ENCODE measurements at regions not wholly inside any gene's neighbourhood (a gene's known extent, or its start where the extent isn't known, plus 50 kb on each side); places are given as distances from the start of the nearest gene placed in this dataset.

- H3K27ac ChIP-seq = peak overlapping the region; percentile 13
- H3K27me3 ChIP-seq = no peaks in the 10 kb centered on the region
- no peak overlapping the region for H3K4me2 ChIP-seq
- H3K9me3 ChIP-seq (ENCODE audit: low read depth) = no peaks in the 10 kb centered on the region
- TF ChIP-seq EZH2 (IDR thresholded peaks at IDR 0.05; ENCODE audit: borderline replicate concordance) (no peak), EZH2phosphoT487 (IDR thresholded peaks at IDR 0.05; ENCODE audit: low read depth, severe bottlenecking, unreplicated experiment) (no peak)
- TF ChIP-seq, protein P1, sequence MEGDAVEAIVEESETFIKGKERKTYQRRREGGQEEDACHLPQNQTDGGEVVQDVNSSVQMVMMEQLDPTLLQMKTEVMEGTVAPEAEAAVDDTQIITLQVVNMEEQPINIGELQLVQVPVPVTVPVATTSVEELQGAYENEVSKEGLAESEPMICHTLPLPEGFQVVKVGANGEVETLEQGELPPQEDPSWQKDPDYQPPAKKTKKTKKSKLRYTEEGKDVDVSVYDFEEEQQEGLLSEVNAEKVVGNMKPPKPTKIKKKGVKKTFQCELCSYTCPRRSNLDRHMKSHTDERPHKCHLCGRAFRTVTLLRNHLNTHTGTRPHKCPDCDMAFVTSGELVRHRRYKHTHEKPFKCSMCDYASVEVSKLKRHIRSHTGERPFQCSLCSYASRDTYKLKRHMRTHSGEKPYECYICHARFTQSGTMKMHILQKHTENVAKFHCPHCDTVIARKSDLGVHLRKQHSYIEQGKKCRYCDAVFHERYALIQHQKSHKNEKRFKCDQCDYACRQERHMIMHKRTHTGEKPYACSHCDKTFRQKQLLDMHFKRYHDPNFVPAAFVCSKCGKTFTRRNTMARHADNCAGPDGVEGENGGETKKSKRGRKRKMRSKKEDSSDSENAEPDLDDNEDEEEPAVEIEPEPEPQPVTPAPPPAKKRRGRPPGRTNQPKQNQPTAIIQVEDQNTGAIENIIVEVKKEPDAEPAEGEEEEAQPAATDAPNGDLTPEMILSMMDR (IDR thresholded peaks at IDR 0.05; ENCODE audit: poor library complexity) = no peak
- no peak overlapping the region for H3K4me3 ChIP-seq
- no peaks in the 10 kb centered on the region for H4K20me1 ChIP-seq (ENCODE audit: insufficient read depth, poor library complexity, severe bottlenecking)
- WGBS (ENCODE audit: low lambda C conversion rate, missing lambda C conversion rate) = 43% methylated on average over 3 of the region's 3 CpGs
- no peaks in the 10 kb centered on the region for H3K4me1 ChIP-seq (ENCODE audit: insufficient read depth)
- no peak for DNase-seq (ENCODE audit: low spot score)
- H2AFZ ChIP-seq = no peak overlapping the region
- H3K9me2 ChIP-seq (replicated peaks; ENCODE audit: insufficient read depth) = no peaks in the 10 kb centered on the region
- H3K36me3 ChIP-seq (replicated peaks; ENCODE audit: insufficient read depth, low read depth) = no peaks in the 10 kb centered on the region
- no peaks in the 10 kb centered on the region for H3K79me2 ChIP-seq
Measured at GRCh38 chr13:74784959-74785358, 650.8 kb upstream of the KLF12 start.

GRCh38 chr13:74778946-74779345 lies 644.7 kb upstream of the KLF12 start:
- WGBS (ENCODE audit: low lambda C conversion rate, missing lambda C conversion rate) = 75% methylated on average over 2 of the region's 2 CpGs
- no peak overlapping the region for H3K27ac ChIP-seq
- H3K9me3 ChIP-seq (ENCODE audit: low read depth) = no peaks in the 10 kb centered on the region
- no peak for TF ChIP-seq EZH2phosphoT487 (IDR thresholded peaks at IDR 0.05; ENCODE audit: low read depth, severe bottlenecking, unreplicated experiment)
- no peak for TF ChIP-seq EZH2 (IDR thresholded peaks at IDR 0.05; ENCODE audit: borderline replicate concordance)
- TF ChIP-seq, protein P1 (IDR thresholded peaks at IDR 0.05; ENCODE audit: poor library complexity) = no peak
- no peak overlapping the region for H3K4me3 ChIP-seq
- no peaks in the 10 kb centered on the region for H3K36me3 ChIP-seq (replicated peaks; ENCODE audit: insufficient read depth, low read depth)
- H3K4me2 ChIP-seq = no peak overlapping the region
- no peaks in the 10 kb centered on the region for H3K27me3 ChIP-seq
- no peaks in the 10 kb centered on the region for H3K79me2 ChIP-seq
- H4K20me1 ChIP-seq (ENCODE audit: insufficient read depth, poor library complexity, severe bottlenecking) = no peaks in the 10 kb centered on the region
- no peaks in the 10 kb centered on the region for H3K9me2 ChIP-seq (replicated peaks; ENCODE audit: insufficient read depth)
- H3K4me1 ChIP-seq (ENCODE audit: insufficient read depth) = no peaks in the 10 kb centered on the region
- H2AFZ ChIP-seq = no peak overlapping the region
- no peak for DNase-seq (ENCODE audit: low spot score)

GRCh38 chr13:74778087-74778486 lies 643.9 kb upstream of the KLF12 start:
- no peaks in the 10 kb centered on the region for H3K36me3 ChIP-seq (replicated peaks; ENCODE audit: insufficient read depth, low read depth)
- H3K4me3 ChIP-seq = no peak overlapping the region
- H4K20me1 ChIP-seq (ENCODE audit: insufficient read depth, poor library complexity, severe bottlenecking) = no peaks in the 10 kb centered on the region
- H3K9me3 ChIP-seq (ENCODE audit: low read depth) = no peaks in the 10 kb centered on the region
- H3K79me2 ChIP-seq = no peaks in the 10 kb centered on the region
- DNase-seq (ENCODE audit: low spot score) = no peak
- TF ChIP-seq EZH2phosphoT487 (IDR thresholded peaks at IDR 0.05; ENCODE audit: low read depth, severe bottlenecking, unreplicated experiment) (no peak), EZH2 (IDR thresholded peaks at IDR 0.05; ENCODE audit: borderline replicate concordance) (no peak)
- TF ChIP-seq, protein P1 (IDR thresholded peaks at IDR 0.05; ENCODE audit: poor library complexity) = no peak
- H3K4me1 ChIP-seq (ENCODE audit: insufficient read depth) = no peaks in the 10 kb centered on the region
- no peaks in the 10 kb centered on the region for H3K9me2 ChIP-seq (replicated peaks; ENCODE audit: insufficient read depth)
- H2AFZ ChIP-seq = no peak overlapping the region
- no peaks in the 10 kb centered on the region for H3K27me3 ChIP-seq
- H3K4me2 ChIP-seq = no peak overlapping the region
- no peak overlapping the region for H3K27ac ChIP-seq
- WGBS (ENCODE audit: low lambda C conversion rate, missing lambda C conversion rate) = 87% methylated on average over 4 of the region's 4 CpGs

DNA sequence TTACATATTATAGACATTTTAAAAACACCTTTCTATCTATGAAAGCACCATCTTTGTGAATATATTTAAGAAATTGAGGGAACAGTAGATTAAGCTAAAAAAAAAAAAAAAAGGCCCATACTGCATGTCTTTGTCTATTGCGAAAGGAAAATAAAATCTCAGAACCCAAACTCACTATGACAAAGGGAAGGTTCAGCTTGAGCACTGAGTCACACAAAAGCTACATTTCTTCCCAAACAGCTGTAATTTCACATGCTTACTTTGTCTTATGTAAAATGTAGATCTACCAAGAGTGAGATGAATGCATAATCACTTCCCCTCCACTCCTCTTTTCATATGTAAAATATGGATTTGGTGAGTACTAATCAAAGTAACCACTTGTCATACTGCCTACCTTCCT lies 640.1 kb upstream of the KLF12 start:
- Histone ChIP-seq H3K4me3 (no peak overlapping the region), H3K27ac (no peak overlapping the region), H3K79me2 (no peaks in the 10 kb centered on the region), H3K36me3 (replicated peaks; ENCODE audit: insufficient read depth, low read depth) (no peaks in the 10 kb centered on the region), H3K4me2 (no peak overlapping the region), H4K20me1 (ENCODE audit: insufficient read depth, poor library complexity, severe bottlenecking) (no peaks in the 10 kb centered on the region), H3K27me3 (no peaks in the 10 kb centered on the region), H3K9me3 (ENCODE audit: low read depth) (no peaks in the 10 kb centered on the region), H3K9me2 (replicated peaks; ENCODE audit: insufficient read depth) (no peaks in the 10 kb centered on the region), H3K4me1 (ENCODE audit: insufficient read depth) (no peaks in the 10 kb centered on the region), H2AFZ (no peak overlapping the region)
- TF ChIP-seq EZH2 (IDR thresholded peaks at IDR 0.05; ENCODE audit: borderline replicate concordance) (no peak), EZH2phosphoT487 (IDR thresholded peaks at IDR 0.05; ENCODE audit: low read depth, severe bottlenecking, unreplicated experiment) (no peak)
- TF ChIP-seq, protein P1 (IDR thresholded peaks at IDR 0.05; ENCODE audit: poor library complexity) = no peak
- 100% methylated on average over 1 of the region's 1 CpG for WGBS (ENCODE audit: low lambda C conversion rate, missing lambda C conversion rate)
- DNase-seq (ENCODE audit: low spot score) = no peak
